OCI-LY3 (cell line): ENCODE measurements at regions not wholly inside any gene's neighbourhood (a gene's known extent, or its start where the extent isn't known, plus 50 kb on each side); places are given as distances from the start of the nearest gene placed in this dataset.

Experiments
- EZH2phosphoT487 ChIP-seq: fragments of 200-600 bp; shearing (Covaris generic); IDR thresholded peaks from 2 replicates; pipeline ENCODE4 v1.6.1; 2018; ENCODE audit warnings: antibody characterized with exemption, mixed run types, low read depth
- TF ChIP-seq, protein P1 (sequence below): fragments of 200-600, 300-600 bp; sonication (generic); IDR thresholded peaks from 2 replicates; pipeline ENCODE4 v1.5.1; 2014; ENCODE audit warnings: antibody characterized with exemption, low read length, low read depth

DNA sequence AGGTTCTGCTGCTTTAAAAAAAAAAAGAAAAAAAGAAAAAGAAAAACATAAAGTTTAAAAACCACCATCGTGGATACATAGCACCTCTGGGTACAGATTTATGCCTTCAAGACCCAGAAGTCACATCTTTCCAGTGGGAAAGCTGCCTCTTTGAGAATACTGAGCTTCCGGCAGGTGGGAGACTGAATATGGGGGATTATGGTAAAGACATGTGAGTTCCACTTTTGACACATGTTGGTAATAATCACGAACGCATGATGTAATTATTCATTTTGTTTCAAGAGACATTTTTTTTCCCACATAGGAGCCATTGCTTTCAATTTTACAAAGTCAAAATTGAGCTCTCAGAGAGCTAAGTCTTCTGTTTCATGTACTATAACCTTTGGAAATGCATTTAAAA, 229.7 kb upstream of the CDH5 start:
- TF ChIP-seq, protein P1, sequence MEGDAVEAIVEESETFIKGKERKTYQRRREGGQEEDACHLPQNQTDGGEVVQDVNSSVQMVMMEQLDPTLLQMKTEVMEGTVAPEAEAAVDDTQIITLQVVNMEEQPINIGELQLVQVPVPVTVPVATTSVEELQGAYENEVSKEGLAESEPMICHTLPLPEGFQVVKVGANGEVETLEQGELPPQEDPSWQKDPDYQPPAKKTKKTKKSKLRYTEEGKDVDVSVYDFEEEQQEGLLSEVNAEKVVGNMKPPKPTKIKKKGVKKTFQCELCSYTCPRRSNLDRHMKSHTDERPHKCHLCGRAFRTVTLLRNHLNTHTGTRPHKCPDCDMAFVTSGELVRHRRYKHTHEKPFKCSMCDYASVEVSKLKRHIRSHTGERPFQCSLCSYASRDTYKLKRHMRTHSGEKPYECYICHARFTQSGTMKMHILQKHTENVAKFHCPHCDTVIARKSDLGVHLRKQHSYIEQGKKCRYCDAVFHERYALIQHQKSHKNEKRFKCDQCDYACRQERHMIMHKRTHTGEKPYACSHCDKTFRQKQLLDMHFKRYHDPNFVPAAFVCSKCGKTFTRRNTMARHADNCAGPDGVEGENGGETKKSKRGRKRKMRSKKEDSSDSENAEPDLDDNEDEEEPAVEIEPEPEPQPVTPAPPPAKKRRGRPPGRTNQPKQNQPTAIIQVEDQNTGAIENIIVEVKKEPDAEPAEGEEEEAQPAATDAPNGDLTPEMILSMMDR: no peak
- no peak for TF ChIP-seq EZH2phosphoT487
